ENCODE measurements at regions not wholly inside any gene's neighbourhood (a gene's known extent, or its start where the extent isn't known, plus 50 kb on each side); places are given as distances from the start of the nearest gene placed in this dataset.

DNA sequence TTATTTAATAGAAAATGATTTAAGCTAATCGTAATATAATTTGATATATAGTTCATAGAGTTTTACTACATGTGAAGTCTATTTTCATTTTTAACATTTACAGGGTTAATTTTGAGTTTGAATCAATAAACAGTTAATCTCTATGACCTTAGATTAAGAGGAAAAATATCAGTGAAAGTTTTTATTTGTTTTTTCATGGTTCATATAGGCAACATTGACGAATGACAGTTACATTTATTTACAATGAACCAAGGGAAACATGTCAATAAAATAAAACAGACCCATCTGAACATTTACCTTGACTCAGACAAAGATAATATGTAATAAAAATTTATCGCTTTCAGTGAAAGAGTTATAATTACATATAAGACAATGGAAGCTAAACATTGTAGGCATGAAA is 346.6 kb upstream of the SLITRK5 start:
- CTCF ChIA-PET = no interaction called here
- Histone ChIP-seq H3K27ac (ENCODE audit: insufficient read depth, low read depth, low read length) (no peak overlapping the region), H3K9ac (replicated peaks; ENCODE audit: extremely low read depth, insufficient read depth, low read length) (no peak overlapping the region), H3K4me1 (ENCODE audit: control insufficient read depth, extremely low read depth, insufficient read depth, low read length) (no peaks in the 10 kb centered on the region), H3K9me3 (replicated peaks; ENCODE audit: control insufficient read depth, insufficient read depth, low read length) (peaks cover 2% of the 10 kb centered on the region), H3K27me3 (ENCODE audit: control insufficient read depth in 2 of 2, insufficient read depth in 2 of 2, low read length in 2 of 2) (no peaks in the 10 kb centered on the region), H3K4me2 (ENCODE audit: insufficient read depth, low read length) (no peak overlapping the region), H3K79me2 (ENCODE audit: control insufficient read depth, insufficient read depth, low read length) (no peaks in the 10 kb centered on the region), H3K36me3 (ENCODE audit: control insufficient read depth in 2 of 2, extremely low read depth in 1 of 2, insufficient read depth in 2 of 2, low read length in 2 of 2) (no peaks in the 10 kb centered on the region), H3K4me3 (replicated peaks in 1 of 3; ENCODE audit: insufficient read depth in 1 of 3, low read depth in 1 of 3, low read length in 3 of 3) (no peak overlapping the region), H2AFZ (ENCODE audit: low read depth, low read length) (no peak overlapping the region), H4K20me1 (replicated peaks; ENCODE audit: control insufficient read depth, extremely low read depth, insufficient read depth, low read length) (no peaks in the 10 kb centered on the region), H3K9me1 (replicated peaks; ENCODE audit: control insufficient read depth, extremely low read depth, insufficient read depth, low read length) (no peaks in the 10 kb centered on the region)
- POLR2A ChIA-PET = no interaction called here
- no peak for FAIRE-seq
- no TSS peak for BruUV-seq (replicated peaks)
- DNase-seq (ENCODE audit: low read depth, low spot score) = no peak
- intact Hi-C loops (cut with micrococcal nuclease) (no loop called here), dilution Hi-C loops (cut with MboI; ENCODE audit: extremely low pct_ligation_motif_present, low sequenced_read_pairs) (no loop called here)
- TF ChIP-seq, protein P1, sequence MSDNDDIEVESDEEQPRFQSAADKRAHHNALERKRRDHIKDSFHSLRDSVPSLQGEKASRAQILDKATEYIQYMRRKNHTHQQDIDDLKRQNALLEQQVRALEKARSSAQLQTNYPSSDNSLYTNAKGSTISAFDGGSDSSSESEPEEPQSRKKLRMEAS (IDR thresholded peaks at IDR 0.05; ENCODE audit: insufficient read depth, insufficient read length) = no peak
- TF ChIP-seq FOS (IDR thresholded peaks at IDR 0.05; ENCODE audit: borderline replicate concordance, insufficient read depth, low read length) = no peak
- TF ChIP-seq POLR2A (IDR thresholded peaks at IDR 0.05; ENCODE audit: low read depth, low read length) = no peak
- no peak for TF ChIP-seq EZH2 (IDR thresholded peaks at IDR 0.05; ENCODE audit: borderline replicate concordance, low read depth, low read length, severe bottlenecking)
- TF ChIP-seq GATA2 (IDR thresholded peaks at IDR 0.05; ENCODE audit: insufficient read depth, insufficient read length, low read depth, low read length) = no peak
- TF ChIP-seq POLR2AphosphoS5 (IDR thresholded peaks at IDR 0.05; ENCODE audit: insufficient read depth, low read depth, low read length) = no peak
- TF ChIP-seq, protein P2, sequence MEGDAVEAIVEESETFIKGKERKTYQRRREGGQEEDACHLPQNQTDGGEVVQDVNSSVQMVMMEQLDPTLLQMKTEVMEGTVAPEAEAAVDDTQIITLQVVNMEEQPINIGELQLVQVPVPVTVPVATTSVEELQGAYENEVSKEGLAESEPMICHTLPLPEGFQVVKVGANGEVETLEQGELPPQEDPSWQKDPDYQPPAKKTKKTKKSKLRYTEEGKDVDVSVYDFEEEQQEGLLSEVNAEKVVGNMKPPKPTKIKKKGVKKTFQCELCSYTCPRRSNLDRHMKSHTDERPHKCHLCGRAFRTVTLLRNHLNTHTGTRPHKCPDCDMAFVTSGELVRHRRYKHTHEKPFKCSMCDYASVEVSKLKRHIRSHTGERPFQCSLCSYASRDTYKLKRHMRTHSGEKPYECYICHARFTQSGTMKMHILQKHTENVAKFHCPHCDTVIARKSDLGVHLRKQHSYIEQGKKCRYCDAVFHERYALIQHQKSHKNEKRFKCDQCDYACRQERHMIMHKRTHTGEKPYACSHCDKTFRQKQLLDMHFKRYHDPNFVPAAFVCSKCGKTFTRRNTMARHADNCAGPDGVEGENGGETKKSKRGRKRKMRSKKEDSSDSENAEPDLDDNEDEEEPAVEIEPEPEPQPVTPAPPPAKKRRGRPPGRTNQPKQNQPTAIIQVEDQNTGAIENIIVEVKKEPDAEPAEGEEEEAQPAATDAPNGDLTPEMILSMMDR (IDR thresholded peaks at IDR 0.05; ENCODE audit: extremely low read depth in 1 of 2, insufficient read depth in 1 of 2, low read depth in 1 of 2, low read length in 2 of 2) = no peak
- no peak for TF ChIP-seq JUN (IDR thresholded peaks at IDR 0.05; ENCODE audit: borderline replicate concordance, insufficient read depth, insufficient read length, low read depth)
- no peak for TF ChIP-seq MYC (IDR thresholded peaks at IDR 0.05; ENCODE audit: low read depth, low read length)
